ENCODE measurements at regions not wholly inside any gene's neighbourhood (a gene's known extent, or its start where the extent isn't known, plus 50 kb on each side); places are given as distances from the start of the nearest gene placed in this dataset.

DNA sequence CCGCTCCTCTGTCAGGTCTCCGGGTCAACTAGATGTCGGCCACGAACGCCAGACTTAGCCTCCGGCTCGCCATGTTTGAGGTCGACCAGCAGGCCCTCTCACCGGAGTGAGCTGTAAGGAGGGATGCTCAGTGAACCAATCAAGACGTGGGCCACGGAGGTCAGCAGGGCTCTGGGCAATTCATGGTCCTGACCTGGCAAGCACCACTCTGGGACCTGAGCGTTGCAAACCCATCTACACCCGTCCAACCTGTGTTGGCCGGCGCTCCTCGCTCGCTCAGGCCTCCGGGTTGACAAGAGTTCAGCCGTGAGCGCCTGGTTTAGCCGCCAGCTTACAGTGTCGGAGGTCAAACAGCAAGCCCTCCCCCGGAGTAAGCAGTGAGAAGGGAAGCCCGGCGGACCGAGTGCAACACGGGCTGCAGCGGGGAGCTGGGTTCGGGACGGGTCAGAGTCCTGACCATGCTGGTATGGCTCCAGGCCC, 1361.9 kb downstream of the UQCRFS1 start:
- no peak for TF ChIP-seq CTCF (IDR thresholded peaks at IDR 0.05)
- no peak for TF ChIP-seq POLR2A (IDR thresholded peaks at IDR 0.05)
- no peak for TF ChIP-seq POLR2AphosphoS5 (IDR thresholded peaks at IDR 0.05)
